ENCODE measurements at regions not wholly inside any gene's neighbourhood (a gene's known extent, or its start where the extent isn't known, plus 50 kb on each side); places are given as distances from the start of the nearest gene placed in this dataset.
"Not testable (repeated sequence)": the region's sequence is repeated elsewhere in the genome, so short reads cannot be mapped to it uniquely, and the experiment has no call there.

DNA sequence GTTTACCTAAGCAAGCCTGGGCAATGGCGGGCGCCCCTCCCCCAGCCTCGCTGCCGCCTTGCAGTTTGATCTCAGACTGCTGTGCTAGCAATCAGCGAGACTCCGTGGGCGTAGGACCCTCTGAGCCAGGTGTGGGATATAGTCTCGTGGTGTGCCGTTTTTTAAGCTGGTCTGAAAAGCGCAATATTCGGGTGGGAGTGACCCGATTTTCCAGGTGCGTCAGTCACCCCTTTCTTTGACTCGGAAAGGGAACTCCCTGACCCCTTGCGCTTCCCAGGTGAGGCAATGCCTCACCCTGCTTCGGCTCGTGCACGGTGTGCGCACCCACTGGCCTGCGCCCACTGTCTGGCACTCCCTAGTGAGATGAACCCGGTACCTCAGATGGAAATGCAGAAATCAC is 442.6 kb upstream of the MTPN start:
- TF ChIP-seq, protein P1, sequence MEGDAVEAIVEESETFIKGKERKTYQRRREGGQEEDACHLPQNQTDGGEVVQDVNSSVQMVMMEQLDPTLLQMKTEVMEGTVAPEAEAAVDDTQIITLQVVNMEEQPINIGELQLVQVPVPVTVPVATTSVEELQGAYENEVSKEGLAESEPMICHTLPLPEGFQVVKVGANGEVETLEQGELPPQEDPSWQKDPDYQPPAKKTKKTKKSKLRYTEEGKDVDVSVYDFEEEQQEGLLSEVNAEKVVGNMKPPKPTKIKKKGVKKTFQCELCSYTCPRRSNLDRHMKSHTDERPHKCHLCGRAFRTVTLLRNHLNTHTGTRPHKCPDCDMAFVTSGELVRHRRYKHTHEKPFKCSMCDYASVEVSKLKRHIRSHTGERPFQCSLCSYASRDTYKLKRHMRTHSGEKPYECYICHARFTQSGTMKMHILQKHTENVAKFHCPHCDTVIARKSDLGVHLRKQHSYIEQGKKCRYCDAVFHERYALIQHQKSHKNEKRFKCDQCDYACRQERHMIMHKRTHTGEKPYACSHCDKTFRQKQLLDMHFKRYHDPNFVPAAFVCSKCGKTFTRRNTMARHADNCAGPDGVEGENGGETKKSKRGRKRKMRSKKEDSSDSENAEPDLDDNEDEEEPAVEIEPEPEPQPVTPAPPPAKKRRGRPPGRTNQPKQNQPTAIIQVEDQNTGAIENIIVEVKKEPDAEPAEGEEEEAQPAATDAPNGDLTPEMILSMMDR (IDR thresholded peaks at IDR 0.05): not testable (repeated sequence)
- not testable (repeated sequence) for TF ChIP-seq POLR2A (IDR thresholded peaks at IDR 0.05)

Measured in upper lobe of left lung (tissue), 4 donors.